Posterior cingulate gyrus (tissue), 11 donors: ENCODE measurements at regions not wholly inside any gene's neighbourhood (a gene's known extent, or its start where the extent isn't known, plus 50 kb on each side); places are given as distances from the start of the nearest gene placed in this dataset.
A peak's percentile ranks its signal among the peaks of the same experiment; 100 is the strongest.

Experiments used
- DNase-seq, 10 donors: peaks; one replicate each; pipeline versions ENCODE4 v3.0.0 to v3.0.0-alpha.2; 2020 to 2021; ENCODE audit warnings: mixed read lengths in 3 of 10
- intact Hi-C: fragments of 100-400 bp; cut with DNase I; formaldehyde crosslinking; loops from one replicate; pipeline ENCODE4 v1.15.1; 2023

DNA sequence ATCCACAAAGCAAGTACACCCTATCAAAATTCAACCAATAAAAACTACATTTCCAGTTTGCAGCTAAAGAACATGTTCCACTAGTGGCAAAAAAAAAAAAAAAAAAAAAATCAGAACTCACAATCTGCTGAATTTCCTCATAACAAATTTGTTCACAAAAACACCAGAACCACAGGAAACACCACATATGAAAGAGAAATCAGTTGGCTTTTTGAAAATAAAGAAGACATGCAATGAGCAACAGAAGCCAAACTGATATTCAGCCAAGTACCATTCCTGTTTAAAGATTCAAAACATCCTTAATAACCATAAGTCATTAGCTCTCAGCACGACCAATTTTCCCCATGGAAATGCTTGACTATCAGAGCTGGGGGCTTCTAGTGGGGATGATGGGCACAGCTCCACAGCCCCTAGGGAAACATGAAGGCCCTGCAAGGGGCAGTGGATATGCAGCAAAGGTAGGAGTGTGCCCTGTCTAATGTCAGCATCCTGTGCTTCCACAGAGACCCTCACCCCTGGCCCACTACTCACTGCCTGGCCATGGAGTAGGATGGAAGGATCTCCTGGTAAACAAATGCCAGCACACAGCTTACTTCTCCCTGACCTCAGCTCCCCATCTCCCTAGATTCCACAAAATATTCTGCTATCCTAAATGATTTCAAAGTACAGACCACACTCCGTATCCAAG, 74.0 kb upstream of the DOCK9 start:
- DNase-seq, result no peak
- intact Hi-C loops, result no loop called here

DNA sequence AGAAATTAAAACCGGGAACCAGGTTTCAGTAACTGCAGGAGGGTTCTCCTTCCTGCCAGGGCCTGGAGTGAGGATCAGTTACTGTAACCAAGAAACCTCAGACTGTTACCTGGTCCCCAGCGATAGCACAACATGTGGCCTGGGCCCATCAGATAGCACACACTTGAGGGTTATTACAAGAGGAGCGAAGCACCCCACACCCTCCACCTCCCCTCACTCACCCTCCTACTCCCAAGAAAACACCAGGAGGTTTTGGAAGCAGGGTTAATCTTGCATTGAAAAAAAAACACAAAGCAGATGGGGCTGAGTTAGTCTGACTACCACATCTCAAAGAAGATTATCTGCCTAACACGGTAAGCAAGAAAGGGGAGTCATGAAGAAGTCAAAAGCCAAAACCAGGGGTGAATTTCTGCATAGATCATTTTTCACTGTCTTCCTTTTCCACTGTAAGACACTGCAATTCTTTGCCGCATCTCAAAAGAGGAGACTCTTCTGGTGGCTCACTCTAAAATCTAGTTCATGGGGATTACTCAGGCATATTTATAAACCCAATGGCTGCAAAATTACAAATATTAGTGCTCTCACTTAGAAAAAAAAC, 75.9 kb upstream of the DOCK9 start:
- intact Hi-C loops, result no loop called here
- no peak for DNase-seq

DNA sequence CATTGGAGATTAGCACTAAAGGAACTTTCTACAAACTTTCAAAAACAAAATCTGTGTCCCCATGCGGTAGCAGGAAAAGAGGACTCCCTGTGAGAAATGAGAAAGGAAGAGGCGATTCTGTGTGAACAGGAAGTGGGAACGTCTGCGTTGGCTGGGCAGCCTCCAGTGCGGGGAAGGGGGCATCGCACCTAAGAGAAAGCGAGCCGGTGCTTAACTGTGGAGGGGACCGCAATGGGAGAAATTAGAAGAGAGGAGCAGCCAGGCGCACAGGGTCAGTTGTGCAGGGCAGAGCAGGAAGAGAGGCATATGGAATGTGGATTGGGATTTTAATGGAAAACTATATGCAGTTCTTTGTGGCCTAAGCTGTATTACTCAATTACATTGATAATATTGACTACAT, 77.4 kb upstream of the DOCK9 start:
- no peak for DNase-seq
- intact Hi-C loops, result no loop called here

- no peak for DNase-seq
- intact Hi-C loops, result no loop called here
Measured at GRCh38 chr13:99055735-99056134, 77.9 kb upstream of the DOCK9 start.

GRCh38 chr13:99056381-99057014, 78.6 kb upstream of the DOCK9 start:
- no peak for DNase-seq
- intact Hi-C loops, result no loop called here

DNA sequence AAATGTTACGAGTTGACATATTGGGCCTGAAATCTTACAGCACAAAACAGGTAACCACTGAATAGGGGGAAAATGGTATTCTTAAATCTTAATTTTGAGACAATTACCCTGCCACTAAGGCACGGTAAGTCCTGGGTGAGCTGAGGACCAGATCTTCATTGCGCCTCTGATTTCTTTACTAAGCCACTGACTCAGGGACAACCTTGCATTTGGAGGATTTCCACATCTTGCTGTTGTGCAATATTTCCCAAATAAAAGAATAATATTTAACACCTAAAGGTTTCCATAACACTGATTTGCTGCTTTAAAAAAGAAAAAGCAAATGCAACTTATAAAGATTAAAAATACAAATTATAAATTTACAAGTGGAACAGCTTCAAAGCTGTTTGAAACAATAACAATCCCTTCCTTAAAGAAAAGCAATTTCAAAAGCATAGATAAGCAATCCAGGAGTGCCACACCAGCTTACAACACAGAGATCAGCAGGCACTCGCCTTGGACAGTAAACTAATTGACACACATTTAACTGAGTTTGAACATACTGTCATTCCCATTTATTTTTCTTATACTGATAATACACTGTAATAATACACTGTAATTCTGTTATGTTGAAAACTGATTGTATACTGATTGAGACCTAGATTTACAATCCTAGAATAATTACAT, 79.6 kb upstream of the DOCK9 start:
- no peak for DNase-seq
- intact Hi-C loops, result no loop called here

DNA sequence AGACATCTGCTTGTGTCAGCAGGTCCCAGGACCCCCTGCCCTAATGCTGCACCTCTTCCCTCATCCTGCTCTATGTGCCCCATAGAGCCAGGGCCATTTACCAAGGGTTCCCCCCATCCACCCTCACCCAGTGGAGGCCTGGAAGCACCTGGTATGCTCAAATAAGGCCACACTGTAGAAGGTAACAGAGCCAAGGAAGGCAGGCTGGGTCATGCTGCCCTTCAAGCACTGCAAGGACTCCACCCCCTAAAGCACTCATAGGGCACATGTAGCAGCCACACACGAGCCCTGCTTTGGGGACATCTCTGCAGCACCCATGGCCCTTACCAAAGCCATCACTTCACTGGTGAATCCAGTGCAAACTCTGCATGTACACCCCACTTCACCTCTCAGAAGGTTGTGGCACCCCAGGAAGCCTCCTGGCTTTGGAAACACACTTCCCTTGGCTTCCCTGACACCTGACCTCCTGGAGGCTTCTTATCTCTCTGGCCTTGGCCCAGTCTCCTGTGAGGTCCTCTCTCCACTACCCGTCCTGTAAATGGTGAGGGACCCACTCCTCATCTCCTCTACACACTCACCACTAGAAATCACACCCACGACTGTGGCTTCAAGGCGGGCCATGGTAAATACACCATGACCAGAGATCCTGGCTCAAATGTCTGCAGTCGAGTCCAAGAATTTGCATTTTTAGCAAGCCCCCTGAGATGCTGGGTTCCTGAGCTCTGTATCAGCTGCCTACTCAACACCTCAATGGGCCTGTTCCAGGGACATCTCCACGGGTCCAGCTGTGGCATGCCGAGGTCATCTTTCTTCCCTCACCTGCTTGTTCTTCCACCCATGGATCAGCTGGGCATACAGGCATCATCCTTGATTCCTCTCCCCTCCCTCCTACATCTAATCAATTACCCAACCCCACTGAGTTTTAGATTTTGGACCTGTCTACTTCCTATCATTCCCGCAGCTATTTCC, 80.9 kb upstream of the DOCK9 start:
- intact Hi-C loops, result no loop called here
- DNase-seq, result no peak

- no peak for DNase-seq
- intact Hi-C loops, result no loop called here
Measured at GRCh38 chr13:99059498-99060075, 81.7 kb upstream of the DOCK9 start.

GRCh38 chr13:99061411-99061810, 83.5 kb upstream of the DOCK9 start:
- intact Hi-C loops, result no loop called here
- no peak for DNase-seq

DNA sequence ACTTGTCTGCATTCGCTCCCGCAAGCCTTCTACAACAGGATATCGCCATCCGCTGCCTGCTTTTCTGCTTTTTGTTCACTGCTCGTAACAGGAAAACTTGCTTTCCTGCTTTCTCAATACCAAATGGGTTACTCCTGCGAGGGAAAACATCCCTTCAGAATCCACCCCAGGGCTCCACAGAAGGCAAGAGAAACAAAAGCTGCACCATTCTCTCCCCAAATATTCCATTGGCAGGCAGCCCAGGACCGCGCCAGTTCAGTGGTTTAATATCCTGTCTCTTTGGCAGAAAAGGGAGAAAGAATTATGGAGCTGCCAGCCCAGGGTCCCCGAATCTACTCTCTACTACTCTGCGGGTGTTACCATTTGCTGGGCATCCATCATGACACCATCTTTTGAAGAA, 84.7 kb upstream of the DOCK9 start:
- intact Hi-C loops, result no loop called here
- DNase-seq, result peak in 1 of 10 donors; percentile 31

DNA sequence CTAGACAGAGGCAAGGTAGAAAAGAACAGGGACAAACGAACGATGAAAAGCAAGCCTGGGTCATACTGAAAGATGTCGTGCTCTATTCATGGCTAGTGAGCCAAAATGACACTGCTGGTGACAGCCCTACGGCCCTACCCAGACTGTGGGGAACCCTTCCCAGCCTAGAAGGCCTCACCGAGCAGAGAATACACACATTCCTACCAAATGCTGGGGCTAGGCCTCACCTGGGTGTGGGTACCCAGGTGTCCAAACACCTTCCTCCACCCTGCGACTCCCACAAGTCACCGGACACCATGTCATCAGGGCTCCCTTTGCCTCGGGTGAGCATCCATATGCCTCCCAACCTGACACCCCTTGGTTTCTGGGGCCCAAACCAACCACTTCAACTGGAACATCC, 85.3 kb upstream of the DOCK9 start:
- intact Hi-C loops, result no loop called here
- no peak for DNase-seq

DNA sequence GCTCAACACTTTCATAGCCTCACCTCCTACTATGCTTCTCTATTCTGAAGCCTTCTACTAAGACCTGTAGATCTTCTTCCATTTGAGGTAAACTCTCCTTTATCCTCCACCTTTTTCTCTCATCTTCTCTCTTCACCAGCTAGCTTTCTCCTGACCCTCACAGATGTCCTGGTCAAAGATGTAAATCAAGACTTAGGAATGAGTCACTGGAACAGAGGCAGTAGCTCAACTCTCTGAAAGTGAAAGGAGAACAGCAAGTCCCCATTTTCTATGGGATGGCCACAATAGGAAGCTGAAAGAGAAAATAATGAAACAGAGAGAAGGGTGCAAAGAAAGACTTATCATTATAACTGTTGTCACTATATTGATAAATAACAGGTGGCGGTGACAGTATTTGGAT, 86.1 kb upstream of the DOCK9 start:
- intact Hi-C loops, result no loop called here
- DNase-seq, result no peak

DNA sequence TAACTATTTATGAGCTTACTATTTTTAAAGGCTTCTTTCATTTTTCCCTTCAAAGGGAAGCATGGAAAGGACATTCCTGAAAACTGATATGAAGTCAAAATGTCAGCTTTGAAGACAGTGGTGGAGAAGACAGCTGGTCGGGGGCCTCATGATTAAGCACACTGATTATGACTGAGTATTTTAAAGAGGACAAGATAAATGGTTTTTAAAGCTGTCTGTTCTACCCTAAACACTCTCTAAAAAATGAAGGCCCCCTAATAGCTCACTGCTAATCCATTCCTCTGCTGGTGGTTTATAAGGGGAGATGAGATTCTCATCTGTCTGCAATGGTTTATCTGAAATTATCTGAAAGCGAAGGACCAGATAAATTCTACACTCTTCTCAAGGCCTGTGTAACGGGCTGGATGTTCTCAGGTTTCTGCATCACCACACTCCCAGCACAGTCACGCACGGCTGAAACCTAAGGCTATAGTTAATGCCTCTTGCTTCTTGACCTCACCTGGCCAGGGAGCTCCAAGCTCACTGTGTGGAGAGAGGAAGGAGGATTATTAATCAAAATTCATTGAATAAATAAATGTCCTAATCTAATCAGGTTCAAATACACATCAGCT, 86.9 kb upstream of the DOCK9 start:
- no peak for DNase-seq
- intact Hi-C loops, result no loop called here

DNA sequence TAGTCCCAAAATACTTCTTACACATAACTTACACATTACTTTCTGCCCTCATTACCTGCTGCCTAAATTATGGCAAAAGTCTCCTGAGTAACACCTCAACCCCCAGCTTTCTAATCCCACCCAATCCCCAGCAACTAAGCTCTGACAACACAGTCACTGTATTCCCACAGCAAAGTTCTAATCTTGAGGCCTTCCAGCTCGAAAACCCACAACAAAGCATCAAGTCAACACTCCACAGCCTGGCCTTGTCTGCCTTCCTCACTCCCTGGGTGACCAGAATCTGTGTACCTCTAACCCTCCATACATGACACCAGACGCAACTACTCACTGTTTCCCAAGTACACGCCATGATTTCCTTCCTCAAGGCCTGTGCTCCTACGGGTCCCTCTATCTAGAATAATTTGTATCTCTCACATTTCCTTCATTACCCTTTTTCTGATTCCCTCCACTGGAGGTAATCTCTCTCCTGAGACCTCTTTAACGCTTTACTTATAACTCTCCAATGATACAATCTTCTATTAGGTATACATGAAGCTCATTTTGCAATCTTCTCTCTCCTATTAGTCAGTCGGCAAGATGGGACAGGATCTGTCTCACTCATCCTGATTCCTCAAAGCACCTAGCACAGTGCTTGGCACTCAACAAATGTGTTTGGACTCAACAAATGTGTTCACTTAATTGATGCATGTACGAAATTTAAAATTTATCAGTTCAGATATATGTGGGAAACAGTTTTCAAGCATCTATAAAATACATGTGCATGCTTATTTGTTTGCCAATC, 87.6 kb upstream of the DOCK9 start:
- no peak for DNase-seq
- intact Hi-C loops, result no loop called here

DNA sequence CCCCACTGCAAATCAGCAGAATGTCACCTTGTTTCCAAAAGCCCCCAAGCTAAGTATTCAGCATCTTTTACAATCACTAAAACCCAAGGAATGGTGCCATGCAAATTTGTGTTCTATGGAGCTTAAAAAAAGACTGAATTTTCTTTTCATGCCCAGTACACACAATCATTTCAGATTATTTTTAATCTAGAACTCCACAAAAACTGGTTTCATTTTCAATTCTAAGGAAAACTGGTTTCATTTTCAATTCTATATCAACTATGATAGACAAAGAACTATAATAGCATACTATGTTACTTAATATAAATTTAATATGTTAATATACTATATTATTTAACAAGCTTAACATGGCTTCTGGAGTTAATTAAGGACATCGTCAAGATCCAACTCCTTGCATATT, 88.4 kb upstream of the DOCK9 start:
- no peak for DNase-seq
- intact Hi-C loops, result no loop called here

DNA sequence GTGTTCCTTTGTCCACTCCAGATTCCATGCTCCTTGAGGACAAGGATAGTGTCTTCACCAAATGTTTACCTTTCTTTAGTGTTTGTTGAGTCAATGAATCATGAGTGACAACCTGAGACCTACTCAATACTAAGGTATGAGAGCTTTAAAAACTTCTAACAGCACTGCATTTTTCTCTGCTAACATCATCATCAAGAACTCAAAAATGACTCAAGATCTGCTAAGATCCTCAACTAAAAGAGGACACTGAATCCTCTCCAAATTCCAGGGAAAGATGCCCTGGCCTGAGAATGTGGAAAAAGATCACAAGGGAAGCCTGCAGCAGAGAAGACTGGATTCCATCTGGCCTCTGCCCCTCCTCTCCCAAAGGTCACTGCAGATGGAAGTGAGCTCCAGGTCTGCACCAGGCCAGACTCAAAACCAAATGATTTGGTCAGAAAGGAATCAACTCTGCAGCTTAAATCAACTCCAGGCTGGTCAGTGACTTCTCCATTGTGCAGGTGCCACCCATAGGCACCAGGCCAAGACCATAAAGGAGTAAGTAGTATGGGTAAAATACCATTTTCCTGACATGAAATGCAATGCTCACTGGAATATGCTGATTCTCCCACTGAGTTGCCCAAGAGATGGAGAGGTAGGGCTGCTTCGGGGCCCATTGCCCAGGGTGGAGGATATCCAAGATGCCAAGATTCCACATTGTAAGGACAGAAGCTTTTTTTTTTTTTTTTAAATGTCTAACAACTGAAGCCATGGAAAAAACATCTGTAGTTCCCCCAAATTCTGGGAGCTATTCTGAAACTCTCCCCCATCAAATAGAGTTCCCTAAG, 89.5 kb upstream of the DOCK9 start:
- intact Hi-C loops, result no loop called here
- no peak for DNase-seq

DNA sequence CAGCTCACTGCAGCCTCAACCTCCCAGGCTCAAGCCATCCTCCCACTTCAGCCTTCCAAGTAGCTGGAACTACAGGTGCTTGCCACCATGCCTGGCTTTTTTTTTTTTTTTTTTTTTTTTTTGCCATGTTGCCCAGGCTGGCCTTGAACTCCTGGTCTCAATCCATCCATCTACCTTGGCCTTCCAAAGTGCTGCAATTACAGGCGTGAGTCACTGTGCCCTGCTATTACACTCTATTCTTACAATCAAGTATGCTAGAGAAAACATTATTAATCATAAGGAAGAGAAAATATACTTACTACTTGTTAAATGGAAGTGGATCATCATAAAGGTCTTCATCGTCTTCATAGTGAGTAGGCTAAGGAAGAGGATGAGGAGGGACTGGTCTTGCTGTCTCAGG, 93.3 kb upstream of the DOCK9 start:
- intact Hi-C loops, result no loop called here
- no peak for DNase-seq

DNA sequence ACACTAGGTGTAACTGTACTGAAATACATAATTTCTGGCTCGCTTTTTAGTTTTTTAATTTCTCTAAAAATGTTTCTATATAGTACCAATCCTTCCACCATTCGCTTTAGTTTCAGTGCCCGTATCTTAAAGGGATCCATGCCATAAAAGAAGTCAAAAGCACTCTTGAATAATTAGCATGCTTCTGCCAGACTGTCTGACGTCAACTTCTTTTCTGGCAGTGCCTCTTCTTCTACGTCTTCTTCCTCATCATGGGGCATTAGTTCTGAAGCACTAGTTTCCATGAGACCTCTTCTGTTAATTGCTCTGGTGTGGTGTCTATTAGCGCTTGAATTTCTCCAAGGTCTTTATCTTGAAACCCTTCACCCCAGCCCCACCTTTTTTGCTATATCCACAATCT, 93.8 kb upstream of the DOCK9 start:
- no peak for DNase-seq
- intact Hi-C loops, result no loop called here
